ENCODE measurements at regions not wholly inside any gene's neighbourhood (a gene's known extent, or its start where the extent isn't known, plus 50 kb on each side); places are given as distances from the start of the nearest gene placed in this dataset.

DNA sequence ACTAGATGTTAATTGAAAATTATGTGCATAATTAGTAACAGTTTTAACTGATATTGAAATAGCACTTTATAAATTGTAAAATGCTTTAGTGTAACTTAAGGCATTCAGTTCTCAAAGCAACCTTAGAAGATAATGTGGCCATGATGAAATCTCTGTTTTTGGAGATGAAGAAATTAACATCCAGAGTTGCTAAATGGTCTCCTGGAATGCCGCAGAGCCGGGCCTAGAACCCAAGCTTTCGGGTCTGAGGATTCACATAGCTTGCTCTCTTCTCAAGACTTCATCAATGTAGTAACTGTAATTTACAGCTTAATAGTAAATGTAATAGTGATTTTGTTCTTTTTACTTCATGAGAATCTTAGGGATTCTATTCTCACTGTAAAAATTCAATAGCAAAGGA, 272.3 kb downstream of the HS3ST3A1 start:
- no peak for TF ChIP-seq EZH2 (IDR thresholded peaks at IDR 0.05; ENCODE audit: borderline replicate concordance, insufficient read depth, low read depth, low read length, poor library complexity, severe bottlenecking)
- TF ChIP-seq, protein P1, sequence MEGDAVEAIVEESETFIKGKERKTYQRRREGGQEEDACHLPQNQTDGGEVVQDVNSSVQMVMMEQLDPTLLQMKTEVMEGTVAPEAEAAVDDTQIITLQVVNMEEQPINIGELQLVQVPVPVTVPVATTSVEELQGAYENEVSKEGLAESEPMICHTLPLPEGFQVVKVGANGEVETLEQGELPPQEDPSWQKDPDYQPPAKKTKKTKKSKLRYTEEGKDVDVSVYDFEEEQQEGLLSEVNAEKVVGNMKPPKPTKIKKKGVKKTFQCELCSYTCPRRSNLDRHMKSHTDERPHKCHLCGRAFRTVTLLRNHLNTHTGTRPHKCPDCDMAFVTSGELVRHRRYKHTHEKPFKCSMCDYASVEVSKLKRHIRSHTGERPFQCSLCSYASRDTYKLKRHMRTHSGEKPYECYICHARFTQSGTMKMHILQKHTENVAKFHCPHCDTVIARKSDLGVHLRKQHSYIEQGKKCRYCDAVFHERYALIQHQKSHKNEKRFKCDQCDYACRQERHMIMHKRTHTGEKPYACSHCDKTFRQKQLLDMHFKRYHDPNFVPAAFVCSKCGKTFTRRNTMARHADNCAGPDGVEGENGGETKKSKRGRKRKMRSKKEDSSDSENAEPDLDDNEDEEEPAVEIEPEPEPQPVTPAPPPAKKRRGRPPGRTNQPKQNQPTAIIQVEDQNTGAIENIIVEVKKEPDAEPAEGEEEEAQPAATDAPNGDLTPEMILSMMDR (IDR thresholded peaks at IDR 0.05): no peak
